IMR-90 (cell line): ENCODE measurements at regions not wholly inside any gene's neighbourhood (a gene's known extent, or its start where the extent isn't known, plus 50 kb on each side); places are given as distances from the start of the nearest gene placed in this dataset.

ENCODE experiments used
- BHLHE40 ChIP-seq: fragments of 150-350 bp; IDR thresholded peaks from 2 replicates; pipeline ENCODE4 v1.6.1; 2016; ENCODE audit warnings: mild to moderate bottlenecking, low read depth, low read length
- CEBPB ChIP-seq: IDR thresholded peaks from 2 replicates; pipeline ENCODE4 v1.6.1; 2012; ENCODE audit warnings: low read depth, low read length, improper control_type of control experiment
- CHD1 ChIP-seq: IDR thresholded peaks from 2 replicates; pipeline ENCODE4 v1.6.1; 2012; ENCODE audit warnings: low read depth, low read length, improper control_type of control experiment
- CTCF ChIP-seq: conservative IDR thresholded peaks from 2 replicates; pipeline ENCODE4 v1.5.1; 2012; ENCODE audit warnings: mild to moderate bottlenecking, low read depth, low read length, improper control_type of control experiment
- FOS ChIP-seq: fragments of 150-350 bp; IDR thresholded peaks from 2 replicates; pipeline ENCODE4 v1.6.1; 2016; ENCODE audit warnings: low read depth, low read length
- MAFK ChIP-seq: IDR thresholded peaks from 2 replicates; pipeline ENCODE4 v1.6.1; 2012; ENCODE audit warnings: low read depth, low read length, improper control_type of control experiment
- MAZ ChIP-seq: IDR thresholded peaks from 2 replicates; pipeline ENCODE4 v1.6.1; 2012; ENCODE audit warnings: low read depth, mild to moderate bottlenecking, low read length, improper control_type of control experiment, moderate library complexity, borderline replicate concordance
- MXI1 ChIP-seq: IDR thresholded peaks from 2 replicates; pipeline ENCODE4 v1.6.1; 2012; ENCODE audit warnings: low read depth, mild to moderate bottlenecking, low read length, moderate library complexity, borderline replicate concordance
- POLR2A ChIP-seq: IDR thresholded peaks from 2 replicates; pipeline ENCODE4 v1.6.1; 2012; ENCODE audit warnings: mild to moderate bottlenecking, low read depth, low read length
- RAD21 ChIP-seq: IDR thresholded peaks from 2 replicates; pipeline ENCODE4 v1.6.1; 2012; ENCODE audit warnings: low read length, improper control_type of control experiment
- RCOR1 ChIP-seq: IDR thresholded peaks from 2 replicates; pipeline ENCODE4 v1.6.1; 2012; ENCODE audit warnings: mild to moderate bottlenecking, low read length, improper control_type of control experiment; ENCODE audit not compliant: insufficient replicate concordance
- RFX5 ChIP-seq: IDR thresholded peaks from 2 replicates; pipeline ENCODE4 v1.8.0; 2012; ENCODE audit warnings: low read depth, mild to moderate bottlenecking, low read length, moderate library complexity

DNA sequence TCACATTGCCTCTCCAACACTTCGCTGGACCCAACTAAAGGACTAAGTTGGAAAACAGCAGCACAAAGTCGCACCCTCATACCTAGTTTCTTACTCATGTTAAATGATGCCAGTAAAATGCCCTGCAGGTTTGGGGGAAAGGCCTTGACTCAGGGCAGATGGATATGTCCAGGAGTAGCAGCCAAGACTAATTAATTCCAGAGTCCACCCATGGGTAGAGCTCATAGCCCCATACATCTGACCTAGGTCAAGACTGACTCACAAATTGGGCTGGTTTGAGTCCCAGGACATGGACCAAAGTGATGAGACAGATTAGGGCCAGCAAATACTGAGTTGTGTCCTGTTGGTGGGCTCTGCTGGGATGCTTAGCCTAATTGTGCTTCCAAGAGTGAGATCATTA is 224.0 kb upstream of the BTG1 start:
- TF ChIP-seq CTCF: no peak
- TF ChIP-seq POLR2A: no peak
- no peak for TF ChIP-seq RAD21
- TF ChIP-seq MXI1: no peak
- no peak for TF ChIP-seq BHLHE40
- TF ChIP-seq MAZ: no peak
- no peak for TF ChIP-seq RFX5
- no peak for TF ChIP-seq CEBPB
- TF ChIP-seq MAFK: no peak
- no peak for TF ChIP-seq FOS
- no peak for TF ChIP-seq CHD1
- TF ChIP-seq RCOR1: no peak
